HepG2 (cell line): ENCODE measurements at regions not wholly inside any gene's neighbourhood (a gene's known extent, or its start where the extent isn't known, plus 50 kb on each side); places are given as distances from the start of the nearest gene placed in this dataset.
"Not testable (repeated sequence)": the region's sequence is repeated elsewhere in the genome, so short reads cannot be mapped to it uniquely, and the experiment has no call there.

Experiments
- ATAC-seq: fragments of 200-7000 bp; cut with Tn5 transposase; 3 replicates; pipeline ENCODE4 v1.9.1; 2020; ENCODE audit warnings: mild to moderate bottlenecking, moderate library complexity
- BruUV-seq: library from RNA; stranded (reverse); fragments of 400-500 nt; replicated peaks from 2 replicates; lab custom pipeline; 2021; lab: Mats Ljungman, UMichigan
- CTCF ChIA-PET: fragments of 300-600 bp; formaldehyde crosslinking; extraction: SDS; loops from one replicate; lab custom pipeline; 2021; ENCODE audit warnings: low total read pairs, inconsistent platforms, low intra/inter-chr PET ratio; lab: Yijun Ruan, JAX
- POLR2A ChIA-PET: fragments of 350-600 bp; sonication (Branson Sonifier 250); formaldehyde crosslinking; loops from one replicate; lab custom pipeline; 2020; ENCODE audit warnings: antibody characterized with exemption, inconsistent platforms; lab: Yijun Ruan, JAX
- DNase-seq: peaks from one replicate; pipeline ENCODE4 v3.0.0-alpha.2; 2015; ENCODE audit warnings: low spot score
- FAIRE-seq: peaks from 3 replicates; lab custom pipeline; 2011; peaks lifted over from hg19 to GRCh38; lab: Jason Lieb, UNC
- H2AFZ ChIP-seq: one replicate; pipeline ENCODE4 v1.6.1; 2011; ENCODE audit warnings: low read length, inconsistent platforms
- H3K27ac ChIP-seq: fragments of 300-600 bp; 3 replicates; pipeline ENCODE4 v1.8.0; 2011; ENCODE audit warnings: mixed run types, mild to moderate bottlenecking, mixed read lengths, low read length, inconsistent platforms; ENCODE audit not compliant: insufficient read depth; ENCODE audit errors: extremely low read length
- H3K27me3 ChIP-seq, 2 experiments: fragments of 200-600 bp in 1 of 2; 2 replicates in 1 of 2; 3 replicates in 1 of 2; pipeline versions ENCODE4 v1.6.0 to v1.8.0; 2011; ENCODE audit warnings: low read length in 2 of 2, mild to moderate bottlenecking in 2 of 2, moderate library complexity in 2 of 2, inconsistent platforms in 1 of 2; ENCODE audit not compliant: insufficient read depth in 2 of 2, control insufficient read depth in 1 of 2
- H3K36me3 ChIP-seq, 2 experiments: fragments of 200-600 bp in 1 of 2; replicated peaks in 1 of 2; 2 replicates in 1 of 2; 3 replicates in 1 of 2; pipeline versions ENCODE4 v1.5.1 to v1.8.0; 2011; ENCODE audit warnings: low read length in 2 of 2, inconsistent platforms in 1 of 2; ENCODE audit not compliant: insufficient read depth in 2 of 2, control insufficient read depth in 1 of 2
- H3K4me1 ChIP-seq: 2 replicates; pipeline ENCODE4 v1.5.1; 2012; ENCODE audit warnings: low read length, inconsistent platforms; ENCODE audit not compliant: insufficient read depth
- H3K4me2 ChIP-seq: 2 replicates; pipeline ENCODE4 v1.6.0; 2011; ENCODE audit warnings: low read depth, low read length, inconsistent platforms
- H3K4me3 ChIP-seq, 3 experiments: fragments of 200-600 bp in 1 of 3; sonication (generic), shearing (Covaris generic) in 1 of 3; replicated peaks in 1 of 3; 2 replicates each; pipeline ENCODE4 v1.5.1; 2011 to 2016; ENCODE audit warnings: low read length in 3 of 3, inconsistent platforms in 2 of 3, low read depth in 2 of 3, mild to moderate bottlenecking in 2 of 3, control low read depth in 1 of 3, mixed read lengths in 1 of 3; ENCODE audit not compliant: insufficient read depth in 1 of 3
- H3K79me2 ChIP-seq: one replicate; pipeline ENCODE4 v1.6.1; 2011; ENCODE audit warnings: low read length, inconsistent platforms; ENCODE audit not compliant: insufficient read depth
- H3K9ac ChIP-seq: 2 replicates; pipeline ENCODE4 v1.6.0; 2011; ENCODE audit warnings: mild to moderate bottlenecking, low read depth, low read length, inconsistent platforms; ENCODE audit not compliant: insufficient read depth
- H3K9me3 ChIP-seq: 2 replicates; pipeline ENCODE4 v1.5.1; 2012; ENCODE audit warnings: mild to moderate bottlenecking, low read length
- H4K20me1 ChIP-seq: 2 replicates; pipeline ENCODE4 v1.6.0; 2011; ENCODE audit warnings: inconsistent platforms, mild to moderate bottlenecking, low read length, moderate library complexity; ENCODE audit not compliant: insufficient read depth
- ARID5B ChIP-seq: IDR thresholded peaks from 2 replicates; pipeline ENCODE4 v1.4.0; 2020; ENCODE audit warnings: mild to moderate bottlenecking, missing genetic modification reagents
- HIVEP1 ChIP-seq: sonication (generic); formaldehyde crosslinking; IDR thresholded peaks from 2 replicates; pipeline ENCODE4 v1.4.0; 2020; ENCODE audit warnings: mild to moderate bottlenecking, missing genetic modification reagents
- ISL2 ChIP-seq: sonication (generic); formaldehyde crosslinking; IDR thresholded peaks from 2 replicates; pipeline ENCODE4 v1.5.0; 2020; ENCODE audit warnings: missing genetic modification reagents
- MBD4 ChIP-seq: IDR thresholded peaks from 2 replicates; pipeline ENCODE4 v1.6.1; 2012; ENCODE audit warnings: low read length, inconsistent platforms, borderline replicate concordance
- PHF5A ChIP-seq: IDR thresholded peaks from one replicate; pipeline ENCODE4 v1.6.1; 2018; ENCODE audit warnings: low read depth, missing genetic modification reagents; ENCODE audit not compliant: unreplicated experiment
- RARG ChIP-seq: sonication (generic); formaldehyde crosslinking; IDR thresholded peaks from 2 replicates; pipeline ENCODE4 v1.4.0; 2020; ENCODE audit warnings: low read depth, mild to moderate bottlenecking, missing genetic modification reagents
- RORA ChIP-seq: sonication (generic); formaldehyde crosslinking; IDR thresholded peaks from 2 replicates; pipeline ENCODE4 v1.5.0; 2020; ENCODE audit warnings: mild to moderate bottlenecking, missing genetic modification reagents, moderate library complexity
- SRSF1 ChIP-seq: fragments of 200-400 bp; formaldehyde crosslinking; optimal IDR thresholded peaks from 2 replicates; pipeline ENCODE3; 2017; ENCODE audit warnings: mild to moderate bottlenecking, low read depth, low read length, moderate library complexity
- TFAP4 ChIP-seq: sonication (generic); IDR thresholded peaks from 2 replicates; pipeline ENCODE4 v1.6.1; 2016; ENCODE audit warnings: low read depth, borderline replicate concordance
- YEATS2 ChIP-seq: sonication (generic); formaldehyde crosslinking; IDR thresholded peaks from 2 replicates; pipeline ENCODE4 v1.4.0; 2020; ENCODE audit warnings: missing genetic modification reagents, borderline replicate concordance
- ZNF367 ChIP-seq: sonication (generic); formaldehyde crosslinking; IDR thresholded peaks from 2 replicates; pipeline ENCODE4 v1.4.0; 2020; ENCODE audit warnings: missing genetic modification reagents, borderline replicate concordance
- ZNF530 ChIP-seq: sonication (generic); formaldehyde crosslinking; IDR thresholded peaks from 2 replicates; pipeline ENCODE4 v1.5.0; 2020; ENCODE audit warnings: low read depth, mild to moderate bottlenecking, missing genetic modification reagents
- ZNF546 ChIP-seq: sonication (generic); formaldehyde crosslinking; conservative IDR thresholded peaks from 2 replicates; pipeline ENCODE4 v1.8.1; 2023; ENCODE audit warnings: mild to moderate bottlenecking, missing genetic modification reagents
- ZNF605 ChIP-seq: sonication (generic); formaldehyde crosslinking; IDR thresholded peaks from 2 replicates; pipeline ENCODE4 v1.8.0; 2022; ENCODE audit warnings: mild to moderate bottlenecking, missing genetic modification reagents
- ZNF652 ChIP-seq: IDR thresholded peaks from 2 replicates; pipeline ENCODE4 v1.6.1; 2016; ENCODE audit warnings: low read depth, borderline replicate concordance
- WGBS: methylation state at CpG from one replicate; pipeline ENCODE4 v1.1.6; 2017; ENCODE audit warnings: low lambda C conversion rate; 5-methylcytosine and 5-hydroxymethylcytosine counted together
- in situ Hi-C: cut with HindIII; loops from 2 replicates; pipeline ENCODE4 v1.10.0; 2017; ENCODE audit warnings: low pct_unique_long_range_greater_than_20kb; ENCODE audit not compliant: extremely low pct_ligation_motif_present
- intact Hi-C: fragments of 100-400 bp; cut with micrococcal nuclease; formaldehyde crosslinking; loops from one replicate; pipeline ENCODE4 v1.10.0; 2022; ENCODE audit not compliant: unreplicated experiment

GRCh38 chr7:85796956-85797355, 610.1 kb upstream of the SEMA3D start (continued):
- TF ChIP-seq ZNF546 (CRISPR knock-in tag), result no peak
- no peak for TF ChIP-seq YEATS2 (CRISPR knock-in tag)

GRCh38 chr7:85791098-85791497, 604.2 kb upstream of the SEMA3D start:
- WGBS, result no CpG with 5 or more reads among the region's 4 CpGs
- in situ Hi-C loops, POLR2A ChIA-PET, BruUV-seq, intact Hi-C loops, FAIRE-seq, H4K20me1 ChIP-seq, ATAC-seq, H3K9me3 ChIP-seq, H3K79me2 ChIP-seq, H3K4me2 ChIP-seq, H3K9ac ChIP-seq, CTCF ChIA-PET, H3K27ac ChIP-seq, DNase-seq, H3K36me3 ChIP-seq, H3K4me1 ChIP-seq, H3K27me3 ChIP-seq, H3K4me3 ChIP-seq, H2AFZ ChIP-seq: not testable (repeated sequence)

GRCh38 chr7:85781606-85782005, 594.8 kb upstream of the SEMA3D start:
- no peak for DNase-seq
- in situ Hi-C loops (no loop called here), intact Hi-C loops (no loop called here)
- 1% methylated on average over 4 of the region's 4 CpGs for WGBS
- H3K4me3 ChIP-seq, result no peak overlapping the region
- no peaks in the 10 kb centered on the region for H3K36me3 ChIP-seq
- H3K9ac ChIP-seq, result no peak overlapping the region
- no peaks in the 10 kb centered on the region for H3K4me1 ChIP-seq
- FAIRE-seq, result no peak
- H4K20me1 ChIP-seq, result no peaks in the 10 kb centered on the region
- H3K27me3 ChIP-seq, result no peaks in the 10 kb centered on the region
- ChIA-PET CTCF (no interaction called here), POLR2A (no interaction called here)
- H3K27ac ChIP-seq, result no peak overlapping the region
- peaks cover 5% of the 10 kb centered on the region; the same call in 1 of the 2 replicates for H3K9me3 ChIP-seq
- H2AFZ ChIP-seq, result no peak overlapping the region
- no peaks in the 10 kb centered on the region for H3K79me2 ChIP-seq
- no peak for ATAC-seq
- no TSS peak for BruUV-seq
- no peak overlapping the region for H3K4me2 ChIP-seq
- TF ChIP-seq ZNF652 (CRISPR knock-in tag), result no peak
- no peak for TF ChIP-seq PHF5A (CRISPR knock-in tag)
- TF ChIP-seq ZNF367 (CRISPR knock-in tag), result no peak
- TF ChIP-seq TFAP4, result no peak
- no peak for TF ChIP-seq HIVEP1 (CRISPR knock-in tag)
- TF ChIP-seq RORA (CRISPR knock-in tag), result no peak
- TF ChIP-seq MBD4, result no peak
- TF ChIP-seq ZNF530 (CRISPR knock-in tag), result no peak
- no peak for TF ChIP-seq ZNF605 (CRISPR knock-in tag)
- TF ChIP-seq ARID5B (CRISPR knock-in tag), result no peak
- no peak for TF ChIP-seq ISL2 (CRISPR knock-in tag)
- TF ChIP-seq SRSF1, result no peak
- no peak for TF ChIP-seq RARG (CRISPR knock-in tag)
